ENCODE measurements at regions not wholly inside any gene's neighbourhood (a gene's known extent, or its start where the extent isn't known, plus 50 kb on each side); places are given as distances from the start of the nearest gene placed in this dataset.
A peak's percentile ranks its signal among the peaks of the same experiment; 100 is the strongest.

DNA sequence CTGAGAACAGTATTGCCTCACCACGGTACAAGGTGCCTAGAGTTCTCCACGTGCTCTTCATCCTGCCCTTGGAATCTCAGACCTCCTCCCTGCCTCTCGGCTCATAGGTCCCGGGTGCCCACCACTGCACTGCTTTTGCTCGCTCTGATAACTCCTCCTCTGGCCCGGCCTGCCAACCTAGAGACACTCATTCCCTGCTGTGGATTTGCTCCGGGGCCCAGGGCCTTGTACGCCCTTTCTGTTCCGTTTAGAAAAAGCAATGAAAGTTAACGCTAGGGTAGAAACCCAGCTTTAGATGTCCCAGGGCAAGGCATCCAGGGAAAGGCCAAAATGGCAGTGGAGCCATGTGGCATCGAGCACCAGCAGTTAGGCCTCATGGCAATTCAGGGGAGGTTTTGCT lies 253.9 kb downstream of the VAPA start:
- DNase-seq (no peak), ATAC-seq (ENCODE audit: low read depth) (no peak)
- no peak overlapping the region for H3K9ac ChIP-seq (ENCODE audit: low read depth, low read length)
- H3K36me3 ChIP-seq (ENCODE audit: control insufficient read depth, insufficient read depth, low read length): no peaks in the 10 kb centered on the region
- H3K9me1 ChIP-seq (ENCODE audit: insufficient read depth, low read length): no peaks in the 10 kb centered on the region; the same call in 1 of the 2 replicates
- peaks cover 7% of the 10 kb centered on the region; the same call in 1 of the 2 replicates for H3K4me1 ChIP-seq (ENCODE audit: control insufficient read depth, insufficient read depth, low read length)
- H3K27me3 ChIP-seq (ENCODE audit: control insufficient read depth, insufficient read depth, low read length): no peaks in the 10 kb centered on the region; the same call in 1 of the 2 replicates
- H4K91ac ChIP-seq (ENCODE audit: insufficient read depth, low read depth, low read length): no peak overlapping the region
- WGBS, 2 experiments (ENCODE audit: extremely low coverage in 2 of 2, insufficient read length in 1 of 2): 83% methylated on average over 6 of the region's 11 CpGs; no CpG with 5 or more reads in 1 of the 2 experiments
- TF ChIP-seq RFX5 (IDR thresholded peaks at IDR 0.05; ENCODE audit: low read depth, low read length) (no peak), SMC3 (IDR thresholded peaks at IDR 0.05; ENCODE audit: low read depth, low read length) (no peak), FOS (IDR thresholded peaks at IDR 0.05; ENCODE audit: low read depth, low read length) (no peak), CHD1 (IDR thresholded peaks at IDR 0.05; ENCODE audit: low read depth, low read length) (no peak), CEBPB (IDR thresholded peaks at IDR 0.05; ENCODE audit: low read depth, low read length) (no peak), NFE2L2 (IDR thresholded peaks at IDR 0.05; ENCODE audit: low read depth, low read length) (no peak), MXI1 (IDR thresholded peaks at IDR 0.05; ENCODE audit: borderline replicate concordance, low read depth, low read length) (no peak)
- TF ChIP-seq, protein P1, sequence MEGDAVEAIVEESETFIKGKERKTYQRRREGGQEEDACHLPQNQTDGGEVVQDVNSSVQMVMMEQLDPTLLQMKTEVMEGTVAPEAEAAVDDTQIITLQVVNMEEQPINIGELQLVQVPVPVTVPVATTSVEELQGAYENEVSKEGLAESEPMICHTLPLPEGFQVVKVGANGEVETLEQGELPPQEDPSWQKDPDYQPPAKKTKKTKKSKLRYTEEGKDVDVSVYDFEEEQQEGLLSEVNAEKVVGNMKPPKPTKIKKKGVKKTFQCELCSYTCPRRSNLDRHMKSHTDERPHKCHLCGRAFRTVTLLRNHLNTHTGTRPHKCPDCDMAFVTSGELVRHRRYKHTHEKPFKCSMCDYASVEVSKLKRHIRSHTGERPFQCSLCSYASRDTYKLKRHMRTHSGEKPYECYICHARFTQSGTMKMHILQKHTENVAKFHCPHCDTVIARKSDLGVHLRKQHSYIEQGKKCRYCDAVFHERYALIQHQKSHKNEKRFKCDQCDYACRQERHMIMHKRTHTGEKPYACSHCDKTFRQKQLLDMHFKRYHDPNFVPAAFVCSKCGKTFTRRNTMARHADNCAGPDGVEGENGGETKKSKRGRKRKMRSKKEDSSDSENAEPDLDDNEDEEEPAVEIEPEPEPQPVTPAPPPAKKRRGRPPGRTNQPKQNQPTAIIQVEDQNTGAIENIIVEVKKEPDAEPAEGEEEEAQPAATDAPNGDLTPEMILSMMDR (conservative IDR thresholded peaks at IDR 0.05; ENCODE audit: low read depth, low read length): no peak
- TF ChIP-seq, protein P2, sequence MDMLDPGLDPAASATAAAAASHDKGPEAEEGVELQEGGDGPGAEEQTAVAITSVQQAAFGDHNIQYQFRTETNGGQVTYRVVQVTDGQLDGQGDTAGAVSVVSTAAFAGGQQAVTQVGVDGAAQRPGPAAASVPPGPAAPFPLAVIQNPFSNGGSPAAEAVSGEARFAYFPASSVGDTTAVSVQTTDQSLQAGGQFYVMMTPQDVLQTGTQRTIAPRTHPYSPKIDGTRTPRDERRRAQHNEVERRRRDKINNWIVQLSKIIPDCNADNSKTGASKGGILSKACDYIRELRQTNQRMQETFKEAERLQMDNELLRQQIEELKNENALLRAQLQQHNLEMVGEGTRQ (IDR thresholded peaks at IDR 0.05; ENCODE audit: low read depth, low read length): no peak
- H2AK9ac ChIP-seq (replicated peaks; ENCODE audit: low read depth, low read length, poor library complexity): no peak overlapping the region
- no peaks in the 10 kb centered on the region for H3K9me3 ChIP-seq (ENCODE audit: control insufficient read depth, insufficient read depth, low read length)
- H3K18ac ChIP-seq (ENCODE audit: low read depth, low read length): no peak overlapping the region
- H3K14ac ChIP-seq (replicated peaks; ENCODE audit: low read depth, low read length): no peak overlapping the region
- H3K56ac ChIP-seq (ENCODE audit: extremely low read depth, insufficient read depth, low read length): no peak overlapping the region
- dilution Hi-C loops (cut with HindIII; ENCODE audit: low sequenced_read_pairs, unreplicated experiment): no loop called here
- 0 out of 2 replicates have a peak overlapping the region, but pooled peaks have one; percentile 20 for H2BK20ac ChIP-seq (ENCODE audit: low read depth, low read length)
- no peak overlapping the region for H2AFZ ChIP-seq (replicated peaks; ENCODE audit: low read length, poor library complexity)
- no peak overlapping the region for H2BK120ac ChIP-seq (ENCODE audit: low read depth, low read length)
- H3K79me1 ChIP-seq (ENCODE audit: low read depth in 1 of 2, low read length in 2 of 2): no peaks in the 10 kb centered on the region
- in situ Hi-C loops (cut with MboI; ENCODE audit: low sequenced_read_pairs): no loop called here
- H2BK5ac ChIP-seq (ENCODE audit: low read depth, low read length, poor library complexity, severe bottlenecking): no peak overlapping the region
- no peaks in the 10 kb centered on the region for H4K20me1 ChIP-seq (ENCODE audit: insufficient read depth, low read length)
- no peak overlapping the region for H2BK15ac ChIP-seq (ENCODE audit: low read depth, low read length)
- intact Hi-C loops (cut with micrococcal nuclease): no loop called here
- BruUV-seq (replicated peaks): no TSS peak
- H3K23ac ChIP-seq (ENCODE audit: low read depth, low read length): no peak overlapping the region
- CTCF ChIA-PET: no interaction called here
- POLR2A ChIA-PET (ENCODE audit: unreplicated experiment): no interaction called here
- H2AK5ac ChIP-seq (ENCODE audit: low read depth, low read length): no peak overlapping the region
- no peak overlapping the region for H3K4me2 ChIP-seq (ENCODE audit: low read depth, low read length)
- no peak overlapping the region for H4K5ac ChIP-seq (ENCODE audit: low read depth, low read length)
- no peak overlapping the region for H3K4ac ChIP-seq (ENCODE audit: low read depth, low read length)
- no peak overlapping the region for H4K8ac ChIP-seq (ENCODE audit: low read depth in 2 of 2, low read length in 2 of 2)
- no peak overlapping the region for H3K4me3 ChIP-seq (ENCODE audit: insufficient read depth, low read depth, low read length)
- H3K27ac ChIP-seq (ENCODE audit: insufficient read depth, low read length): no peak overlapping the region

Data from IMR-90 (cell line).